ENCODE measurements at regions not wholly inside any gene's neighbourhood (a gene's known extent, or its start where the extent isn't known, plus 50 kb on each side); places are given as distances from the start of the nearest gene placed in this dataset.
A peak's percentile ranks its signal among the peaks of the same experiment; 100 is the strongest.

- no peaks in the 10 kb centered on the region for H3K4me1 ChIP-seq (ENCODE audit: control insufficient read depth, insufficient read depth, low read length)
- H3K9me3 ChIP-seq (ENCODE audit: control insufficient read depth, insufficient read depth, low read length), result no peaks in the 10 kb centered on the region
- no peak for DNase-seq (ENCODE audit: low read depth in 4 of 6, low spot score in 6 of 6)
- no peaks in the 10 kb centered on the region for H3K27me3 ChIP-seq (ENCODE audit: control insufficient read depth, insufficient read depth, low read length)
- no peak overlapping the region for H3K27ac ChIP-seq (ENCODE audit: low read depth, low read length)
- no peaks in the 10 kb centered on the region for H3K36me3 ChIP-seq (ENCODE audit: control insufficient read depth, insufficient read depth, low read length)
- no CpG with 5 or more reads among the region's 3 CpGs for WGBS (ENCODE audit: insufficient coverage)
- no peak overlapping the region for H3K4me3 ChIP-seq (ENCODE audit: low read depth, low read length)
These were observed 519.7 kb upstream of the CDH4 start for GRCh38 chr20:60732322-60732721.

GRCh38 chr20:60748086-60748485, 504.0 kb upstream of the CDH4 start:
- H3K4me1 ChIP-seq (ENCODE audit: control insufficient read depth, insufficient read depth, low read length), result no peaks in the 10 kb centered on the region
- H3K4me3 ChIP-seq (ENCODE audit: low read depth, low read length), result no peak overlapping the region
- no peak overlapping the region for H3K27ac ChIP-seq (ENCODE audit: low read depth, low read length)
- H3K36me3 ChIP-seq (ENCODE audit: control insufficient read depth, insufficient read depth, low read length), result no peaks in the 10 kb centered on the region
- no peak for DNase-seq (ENCODE audit: low read depth in 4 of 6, low spot score in 6 of 6)
- H3K9me3 ChIP-seq (ENCODE audit: control insufficient read depth, insufficient read depth, low read length), result no peaks in the 10 kb centered on the region
- 89% methylated on average over 3 of the region's 6 CpGs for WGBS (ENCODE audit: insufficient coverage)
- H3K27me3 ChIP-seq (ENCODE audit: control insufficient read depth, insufficient read depth, low read length), result no peaks in the 10 kb centered on the region

GRCh38 chr20:60749804-60750602, 502.1 kb upstream of the CDH4 start:
- Histone ChIP-seq H3K9me3 (ENCODE audit: control insufficient read depth, insufficient read depth, low read length) (no peaks in the 10 kb centered on the region), H3K36me3 (ENCODE audit: control insufficient read depth, insufficient read depth, low read length) (no peaks in the 10 kb centered on the region), H3K4me1 (ENCODE audit: control insufficient read depth, insufficient read depth, low read length) (no peaks in the 10 kb centered on the region), H3K27ac (ENCODE audit: low read depth, low read length) (no peak overlapping the region), H3K27me3 (ENCODE audit: control insufficient read depth, insufficient read depth, low read length) (no peaks in the 10 kb centered on the region), H3K4me3 (ENCODE audit: low read depth, low read length) (no peak overlapping the region)
- 93% methylated on average over 11 of the region's 11 CpGs for WGBS (ENCODE audit: insufficient coverage)
- no peak for DNase-seq (ENCODE audit: low read depth in 4 of 6, low spot score in 6 of 6)

GRCh38 chr20:60750909-60751308, 501.2 kb upstream of the CDH4 start:
- Histone ChIP-seq H3K27me3 (ENCODE audit: control insufficient read depth, insufficient read depth, low read length) (no peaks in the 10 kb centered on the region), H3K27ac (ENCODE audit: low read depth, low read length) (no peak overlapping the region), H3K4me1 (ENCODE audit: control insufficient read depth, insufficient read depth, low read length) (no peaks in the 10 kb centered on the region), H3K36me3 (ENCODE audit: control insufficient read depth, insufficient read depth, low read length) (no peaks in the 10 kb centered on the region), H3K9me3 (ENCODE audit: control insufficient read depth, insufficient read depth, low read length) (no peaks in the 10 kb centered on the region), H3K4me3 (ENCODE audit: low read depth, low read length) (no peak overlapping the region)
- 85% methylated on average over 6 of the region's 10 CpGs for WGBS (ENCODE audit: insufficient coverage)
- DNase-seq (ENCODE audit: low read depth in 4 of 6, low spot score in 6 of 6), result no peak

GRCh38 chr20:60751826-60752225, 500.2 kb upstream of the CDH4 start:
- no peaks in the 10 kb centered on the region for H3K36me3 ChIP-seq (ENCODE audit: control insufficient read depth, insufficient read depth, low read length)
- H3K4me1 ChIP-seq (ENCODE audit: control insufficient read depth, insufficient read depth, low read length), result no peaks in the 10 kb centered on the region
- H3K4me3 ChIP-seq (ENCODE audit: low read depth, low read length), result no peak overlapping the region
- no peak for DNase-seq (ENCODE audit: low read depth in 4 of 6, low spot score in 6 of 6)
- no peaks in the 10 kb centered on the region for H3K27me3 ChIP-seq (ENCODE audit: control insufficient read depth, insufficient read depth, low read length)
- H3K9me3 ChIP-seq (ENCODE audit: control insufficient read depth, insufficient read depth, low read length), result no peaks in the 10 kb centered on the region
- H3K27ac ChIP-seq (ENCODE audit: low read depth, low read length), result no peak overlapping the region
- 100% methylated on average over 1 of the region's 7 CpGs for WGBS (ENCODE audit: insufficient coverage)

GRCh38 chr20:60752741-60753420, 499.2 kb upstream of the CDH4 start:
- 75% methylated on average over 17 of the region's 17 CpGs for WGBS (ENCODE audit: insufficient coverage)
- no peaks in the 10 kb centered on the region for H3K36me3 ChIP-seq (ENCODE audit: control insufficient read depth, insufficient read depth, low read length)
- no peak for DNase-seq (ENCODE audit: low read depth in 4 of 6, low spot score in 6 of 6)
- H3K4me3 ChIP-seq (ENCODE audit: low read depth, low read length), result no peak overlapping the region
- no peak overlapping the region for H3K27ac ChIP-seq (ENCODE audit: low read depth, low read length)
- no peaks in the 10 kb centered on the region for H3K4me1 ChIP-seq (ENCODE audit: control insufficient read depth, insufficient read depth, low read length)
- H3K27me3 ChIP-seq (ENCODE audit: control insufficient read depth, insufficient read depth, low read length), result no peaks in the 10 kb centered on the region
- no peaks in the 10 kb centered on the region for H3K9me3 ChIP-seq (ENCODE audit: control insufficient read depth, insufficient read depth, low read length)

GRCh38 chr20:60754856-60755255, 497.2 kb upstream of the CDH4 start:
- Histone ChIP-seq H3K36me3 (ENCODE audit: control insufficient read depth, insufficient read depth, low read length) (no peaks in the 10 kb centered on the region), H3K4me1 (ENCODE audit: control insufficient read depth, insufficient read depth, low read length) (no peaks in the 10 kb centered on the region), H3K9me3 (ENCODE audit: control insufficient read depth, insufficient read depth, low read length) (no peaks in the 10 kb centered on the region), H3K4me3 (ENCODE audit: low read depth, low read length) (no peak overlapping the region), H3K27ac (ENCODE audit: low read depth, low read length) (no peak overlapping the region), H3K27me3 (ENCODE audit: control insufficient read depth, insufficient read depth, low read length) (no peaks in the 10 kb centered on the region)
- peak in 3 of 6 donors; percentile 4 to 57 (median 40) for DNase-seq (ENCODE audit: low read depth in 4 of 6, low spot score in 6 of 6)
- 40% methylated on average over 2 of the region's 4 CpGs for WGBS (ENCODE audit: insufficient coverage)

GRCh38 chr20:60759651-60760050, 492.4 kb upstream of the CDH4 start:
- Histone ChIP-seq H3K27ac (ENCODE audit: low read depth, low read length) (no peak overlapping the region), H3K4me1 (ENCODE audit: control insufficient read depth, insufficient read depth, low read length) (no peaks in the 10 kb centered on the region), H3K9me3 (ENCODE audit: control insufficient read depth, insufficient read depth, low read length) (no peaks in the 10 kb centered on the region), H3K4me3 (ENCODE audit: low read depth, low read length) (no peak overlapping the region), H3K36me3 (ENCODE audit: control insufficient read depth, insufficient read depth, low read length) (no peaks in the 10 kb centered on the region), H3K27me3 (ENCODE audit: control insufficient read depth, insufficient read depth, low read length) (no peaks in the 10 kb centered on the region)
- DNase-seq (ENCODE audit: low read depth in 4 of 6, low spot score in 6 of 6), result no peak
- 92% methylated on average over 4 of the region's 6 CpGs for WGBS (ENCODE audit: insufficient coverage)

- Histone ChIP-seq H3K36me3 (ENCODE audit: control insufficient read depth, insufficient read depth, low read length) (no peaks in the 10 kb centered on the region), H3K27ac (ENCODE audit: low read depth, low read length) (no peak overlapping the region), H3K9me3 (ENCODE audit: control insufficient read depth, insufficient read depth, low read length) (no peaks in the 10 kb centered on the region), H3K4me3 (ENCODE audit: low read depth, low read length) (no peak overlapping the region), H3K27me3 (ENCODE audit: control insufficient read depth, insufficient read depth, low read length) (no peaks in the 10 kb centered on the region), H3K4me1 (ENCODE audit: control insufficient read depth, insufficient read depth, low read length) (no peaks in the 10 kb centered on the region)
- DNase-seq (ENCODE audit: low read depth in 4 of 6, low spot score in 6 of 6), result no peak
- WGBS (ENCODE audit: insufficient coverage), result 67% methylated on average over 5 of the region's 6 CpGs
These were observed 491.6 kb upstream of the CDH4 start for GRCh38 chr20:60760256-60761000.
